ENCODE measurements at regions not wholly inside any gene's neighbourhood (a gene's known extent, or its start where the extent isn't known, plus 50 kb on each side); places are given as distances from the start of the nearest gene placed in this dataset.

DNA sequence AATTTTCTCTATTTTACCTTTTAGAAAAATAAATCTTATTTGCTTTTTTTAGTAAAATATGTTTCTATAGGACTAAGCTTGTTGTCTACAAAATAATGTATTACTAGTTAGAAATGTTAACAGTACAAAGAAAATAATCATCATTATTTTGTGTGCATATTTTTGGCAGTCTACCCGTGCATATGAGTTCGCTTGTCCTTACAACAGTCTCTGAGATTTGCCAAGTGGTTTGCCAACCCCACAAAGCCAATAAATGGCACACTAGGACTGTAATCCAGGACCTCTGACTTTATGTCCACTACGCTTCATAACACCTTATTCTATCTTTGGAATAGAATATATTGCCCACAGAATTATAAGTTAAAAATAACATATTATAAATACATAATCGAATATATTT lies 152.0 kb downstream of the KCNJ2 start:
- TF ChIP-seq, protein P1, sequence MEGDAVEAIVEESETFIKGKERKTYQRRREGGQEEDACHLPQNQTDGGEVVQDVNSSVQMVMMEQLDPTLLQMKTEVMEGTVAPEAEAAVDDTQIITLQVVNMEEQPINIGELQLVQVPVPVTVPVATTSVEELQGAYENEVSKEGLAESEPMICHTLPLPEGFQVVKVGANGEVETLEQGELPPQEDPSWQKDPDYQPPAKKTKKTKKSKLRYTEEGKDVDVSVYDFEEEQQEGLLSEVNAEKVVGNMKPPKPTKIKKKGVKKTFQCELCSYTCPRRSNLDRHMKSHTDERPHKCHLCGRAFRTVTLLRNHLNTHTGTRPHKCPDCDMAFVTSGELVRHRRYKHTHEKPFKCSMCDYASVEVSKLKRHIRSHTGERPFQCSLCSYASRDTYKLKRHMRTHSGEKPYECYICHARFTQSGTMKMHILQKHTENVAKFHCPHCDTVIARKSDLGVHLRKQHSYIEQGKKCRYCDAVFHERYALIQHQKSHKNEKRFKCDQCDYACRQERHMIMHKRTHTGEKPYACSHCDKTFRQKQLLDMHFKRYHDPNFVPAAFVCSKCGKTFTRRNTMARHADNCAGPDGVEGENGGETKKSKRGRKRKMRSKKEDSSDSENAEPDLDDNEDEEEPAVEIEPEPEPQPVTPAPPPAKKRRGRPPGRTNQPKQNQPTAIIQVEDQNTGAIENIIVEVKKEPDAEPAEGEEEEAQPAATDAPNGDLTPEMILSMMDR (IDR thresholded peaks at IDR 0.05) = no peak
- TF ChIP-seq POLR2A (IDR thresholded peaks at IDR 0.05) = no peak

Measured in Peyer's patch (tissue), 4 donors.